MM.1S (cell line): ENCODE measurements at regions not wholly inside any gene's neighbourhood (a gene's known extent, or its start where the extent isn't known, plus 50 kb on each side); places are given as distances from the start of the nearest gene placed in this dataset.

Experiments
- EZH2 ChIP-seq: fragments of 300-600 bp; sonication (generic); optimal IDR thresholded peaks from 2 replicates; pipeline ENCODE3; 2017; ENCODE audit warnings: low read depth, mild to moderate bottlenecking, antibody characterized with exemption, low read length, mixed read lengths
- EZH2phosphoT487 ChIP-seq: fragments of 300-600 bp; sonication (generic); IDR thresholded peaks from 2 replicates; pipeline ENCODE4 v1.6.1; 2018; ENCODE audit warnings: antibody characterized with exemption, low read length
- TF ChIP-seq, protein P1 (sequence below): fragments of 300-600 bp; sonication (generic); IDR thresholded peaks from 2 replicates; pipeline ENCODE4 v1.5.1; 2016; ENCODE audit warnings: antibody characterized with exemption, low read length, mixed read lengths

DNA sequence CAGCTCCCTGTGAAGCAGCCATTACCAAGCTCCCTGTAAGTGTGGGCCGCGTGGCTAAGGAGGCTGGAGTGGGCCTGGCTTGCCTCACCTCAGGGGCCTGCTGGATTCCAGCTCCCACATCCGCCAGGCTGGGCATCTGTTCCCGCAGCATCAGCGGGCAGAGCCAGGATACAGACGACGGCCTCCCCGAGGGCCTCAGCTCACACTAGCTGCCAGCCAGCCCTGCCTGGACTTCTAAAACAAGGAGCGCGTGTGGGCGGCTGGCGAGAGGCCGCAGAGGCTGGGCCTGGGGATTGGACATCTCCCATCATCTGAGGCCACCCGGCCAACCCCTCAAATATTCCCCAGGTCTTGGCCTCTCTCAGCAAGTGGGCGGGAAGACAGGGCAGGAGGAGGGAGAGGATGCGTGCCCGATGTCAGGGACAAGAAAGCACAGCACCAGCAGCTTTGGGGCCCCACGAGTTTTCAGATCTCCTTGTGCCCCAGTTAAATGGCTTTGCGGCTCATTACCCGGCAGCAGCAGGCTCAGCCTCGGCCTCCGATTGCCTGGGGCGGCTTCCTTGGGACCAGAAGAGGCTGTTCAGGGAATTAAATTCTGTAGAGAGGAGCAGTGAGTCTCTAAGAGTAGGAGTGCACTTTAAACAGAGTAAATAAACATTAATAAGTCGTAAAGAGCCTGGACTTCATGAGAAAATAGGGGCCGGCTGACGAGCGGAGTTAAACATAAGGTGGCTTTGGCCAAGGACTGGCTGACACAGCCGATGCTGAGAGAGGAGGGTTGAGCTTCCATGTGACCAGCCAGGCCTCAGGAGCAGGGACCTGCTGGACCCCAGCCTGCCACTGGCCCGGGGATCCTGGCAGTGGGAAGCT, 208.9 kb upstream of the C1orf174 start:
- TF ChIP-seq, protein P1, sequence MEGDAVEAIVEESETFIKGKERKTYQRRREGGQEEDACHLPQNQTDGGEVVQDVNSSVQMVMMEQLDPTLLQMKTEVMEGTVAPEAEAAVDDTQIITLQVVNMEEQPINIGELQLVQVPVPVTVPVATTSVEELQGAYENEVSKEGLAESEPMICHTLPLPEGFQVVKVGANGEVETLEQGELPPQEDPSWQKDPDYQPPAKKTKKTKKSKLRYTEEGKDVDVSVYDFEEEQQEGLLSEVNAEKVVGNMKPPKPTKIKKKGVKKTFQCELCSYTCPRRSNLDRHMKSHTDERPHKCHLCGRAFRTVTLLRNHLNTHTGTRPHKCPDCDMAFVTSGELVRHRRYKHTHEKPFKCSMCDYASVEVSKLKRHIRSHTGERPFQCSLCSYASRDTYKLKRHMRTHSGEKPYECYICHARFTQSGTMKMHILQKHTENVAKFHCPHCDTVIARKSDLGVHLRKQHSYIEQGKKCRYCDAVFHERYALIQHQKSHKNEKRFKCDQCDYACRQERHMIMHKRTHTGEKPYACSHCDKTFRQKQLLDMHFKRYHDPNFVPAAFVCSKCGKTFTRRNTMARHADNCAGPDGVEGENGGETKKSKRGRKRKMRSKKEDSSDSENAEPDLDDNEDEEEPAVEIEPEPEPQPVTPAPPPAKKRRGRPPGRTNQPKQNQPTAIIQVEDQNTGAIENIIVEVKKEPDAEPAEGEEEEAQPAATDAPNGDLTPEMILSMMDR: no peak
- TF ChIP-seq EZH2: peak; percentile 90
- TF ChIP-seq EZH2phosphoT487: no peak
